ENCODE measurements at regions not wholly inside any gene's neighbourhood (a gene's known extent, or its start where the extent isn't known, plus 50 kb on each side); places are given as distances from the start of the nearest gene placed in this dataset.

DNA sequence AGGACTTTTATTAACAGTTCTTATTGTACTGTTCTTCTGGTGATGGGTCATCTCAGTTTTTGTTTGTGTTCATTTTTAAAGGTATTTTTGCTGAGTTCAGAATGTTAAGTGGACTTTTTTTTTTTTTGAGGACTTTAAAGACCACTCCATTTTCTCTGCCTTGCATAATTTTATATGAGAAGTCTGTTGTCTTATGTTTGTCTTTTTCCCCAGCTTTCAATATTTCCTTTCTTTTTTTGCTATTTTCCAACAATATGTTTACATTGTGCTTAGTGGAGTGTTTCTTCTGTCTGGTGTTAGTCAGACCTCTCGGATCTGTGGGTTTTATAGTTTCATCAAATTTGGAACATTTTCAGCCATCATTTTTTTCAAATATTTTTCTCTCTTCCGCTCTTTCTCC lies 290.0 kb upstream of the TNRC6C start:
- no peak overlapping the region for H3K27ac ChIP-seq
- no peak for TF ChIP-seq CTCF (conservative IDR thresholded peaks at IDR 0.05)

DNA sequence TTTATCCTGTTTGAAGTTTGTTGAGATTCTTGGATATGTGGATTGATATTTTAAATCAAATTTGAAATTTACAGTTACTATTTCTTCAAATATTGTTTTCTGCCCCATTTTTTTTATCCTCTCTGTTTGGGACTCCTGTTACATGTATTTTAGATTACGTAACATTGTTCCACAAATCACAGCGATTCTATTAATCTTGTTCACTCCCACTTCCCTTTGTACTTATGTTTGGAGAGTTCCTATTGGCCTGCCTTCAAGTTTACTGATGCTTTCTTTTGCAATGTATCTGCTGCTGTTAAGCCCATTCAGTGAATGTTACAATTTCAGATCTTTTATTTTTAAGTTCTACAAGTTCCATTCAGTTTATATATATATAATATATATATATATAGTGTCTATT lies 288.3 kb upstream of the TNRC6C start:
- no peak for TF ChIP-seq CTCF (conservative IDR thresholded peaks at IDR 0.05)
- no peak overlapping the region for H3K27ac ChIP-seq

DNA sequence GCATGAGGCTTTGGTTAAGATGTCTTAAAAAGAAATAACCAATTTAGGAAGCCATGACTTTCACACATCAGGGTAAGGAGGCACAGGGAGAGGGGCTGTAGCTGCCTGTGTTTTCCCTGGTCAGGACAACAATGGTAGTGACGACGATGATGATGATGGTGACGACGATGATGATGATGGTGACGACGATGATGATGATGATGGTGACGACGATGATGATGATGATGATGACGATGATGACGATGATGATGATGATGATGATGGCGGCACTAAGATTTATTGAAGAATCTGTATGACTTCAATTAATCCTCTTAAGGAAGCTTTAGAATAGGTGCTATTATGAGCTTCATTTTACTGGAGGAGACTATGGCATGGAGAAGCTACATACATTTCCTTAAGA lies 284.1 kb upstream of the TNRC6C start:
- no peak for TF ChIP-seq CTCF (conservative IDR thresholded peaks at IDR 0.05)
- H3K27ac ChIP-seq: no peak overlapping the region

DNA sequence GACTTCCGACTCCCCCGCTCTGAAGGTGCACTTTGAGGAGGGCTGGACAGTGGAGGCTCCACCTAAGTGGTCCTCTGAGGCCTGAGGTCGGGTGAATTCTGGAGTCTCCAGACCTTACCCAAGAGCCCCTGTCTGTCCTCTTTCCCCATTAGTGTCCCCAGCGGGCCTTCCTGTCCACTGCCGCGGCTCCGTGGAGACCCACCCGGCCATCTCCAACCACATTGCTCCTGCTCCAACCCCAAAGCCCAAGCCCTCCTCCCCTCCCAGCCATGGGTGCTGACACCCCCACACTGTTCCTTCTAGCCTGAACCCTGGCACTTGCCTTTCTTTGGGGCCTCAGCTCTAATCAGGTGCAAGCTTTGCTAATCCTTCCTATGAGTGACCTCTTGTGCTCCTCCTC lies 283.1 kb upstream of the TNRC6C start:
- TF ChIP-seq CTCF (conservative IDR thresholded peaks at IDR 0.05): no peak

GRCh38 chr17:77675816-77676215 lies 282.7 kb upstream of the TNRC6C start:
- TF ChIP-seq CTCF (conservative IDR thresholded peaks at IDR 0.05): no peak
- H3K27ac ChIP-seq: no peak overlapping the region

More for the DNA sequence above, 283.1 kb upstream of the TNRC6C start:
- no peak overlapping the region for H3K27ac ChIP-seq

- TF ChIP-seq CTCF (conservative IDR thresholded peaks at IDR 0.05): no peak
- H3K27ac ChIP-seq: no peak overlapping the region
These were observed 282.3 kb upstream of the TNRC6C start for GRCh38 chr17:77676237-77676661.

GRCh38 chr17:77677211-77677610 lies 281.3 kb upstream of the TNRC6C start:
- no peak for TF ChIP-seq CTCF (conservative IDR thresholded peaks at IDR 0.05)
- no peak overlapping the region for H3K27ac ChIP-seq

DNA sequence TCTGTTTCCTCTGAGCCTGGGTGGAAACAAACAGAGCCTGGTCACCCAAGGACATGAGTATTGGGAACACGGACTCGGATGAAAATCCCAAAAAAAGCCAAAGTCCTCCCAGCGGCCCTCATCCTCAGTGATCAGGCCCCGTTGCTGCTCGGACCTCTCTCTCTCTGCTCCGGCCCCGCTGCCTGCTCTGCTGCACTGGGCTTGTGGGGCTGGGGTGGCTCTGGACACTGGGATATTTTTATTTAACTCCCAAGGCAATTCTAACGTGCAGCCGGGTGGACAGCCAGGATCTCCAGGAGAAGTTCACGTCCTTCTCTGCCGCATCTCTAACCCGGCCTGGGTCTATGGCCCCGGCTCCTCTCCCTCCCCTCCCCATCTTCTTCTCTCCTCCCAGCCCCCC lies 280.9 kb upstream of the TNRC6C start:
- TF ChIP-seq CTCF (conservative IDR thresholded peaks at IDR 0.05): no peak

More for the DNA sequence above, 280.9 kb upstream of the TNRC6C start:
- no peak overlapping the region for H3K27ac ChIP-seq

All from VCaP (cell line).